ENCODE measurements at regions not wholly inside any gene's neighbourhood (a gene's known extent, or its start where the extent isn't known, plus 50 kb on each side); places are given as distances from the start of the nearest gene placed in this dataset.
"Not testable (repeated sequence)": the region's sequence is repeated elsewhere in the genome, so short reads cannot be mapped to it uniquely, and the experiment has no call there.

- no peak for TF ChIP-seq SUZ12 (IDR thresholded peaks at IDR 0.05; ENCODE audit: extremely low read depth, insufficient read depth, insufficient read length)
- no peak for TF ChIP-seq YY1 (IDR thresholded peaks at IDR 0.05; ENCODE audit: insufficient read depth, insufficient read length)
- DNase-seq (ENCODE audit: low read depth, low spot score) = no peak
- no peaks in the 10 kb centered on the region for H3K36me3 ChIP-seq (ENCODE audit: insufficient read depth, insufficient read length, low read length)
- H3K4me1 ChIP-seq (ENCODE audit: insufficient read depth, insufficient read length) = no peaks in the 10 kb centered on the region
- no peaks in the 10 kb centered on the region for H3K9me3 ChIP-seq (ENCODE audit: insufficient read depth, low read length)
- H3K4me3 ChIP-seq (ENCODE audit: insufficient read length, low read depth) = no peak overlapping the region
- H3K9ac ChIP-seq (ENCODE audit: insufficient read length, low read depth) = no peak overlapping the region
- no peaks in the 10 kb centered on the region for H3K27me3 ChIP-seq (ENCODE audit: insufficient read depth, insufficient read length)
Observed at GRCh38 chrX:42220666-42221065, 297.3 kb upstream of the CASK start.

- Histone ChIP-seq H3K9ac (ENCODE audit: insufficient read length, low read depth) (no peak overlapping the region), H3K36me3 (ENCODE audit: insufficient read depth, insufficient read length, low read length) (no peaks in the 10 kb centered on the region), H3K4me1 (ENCODE audit: insufficient read depth, insufficient read length) (no peaks in the 10 kb centered on the region), H3K4me3 (ENCODE audit: insufficient read length, low read depth) (no peak overlapping the region), H3K27me3 (ENCODE audit: insufficient read depth, insufficient read length) (no peaks in the 10 kb centered on the region), H3K9me3 (ENCODE audit: insufficient read depth, low read length) (no peaks in the 10 kb centered on the region)
- DNase-seq (ENCODE audit: low read depth, low spot score) = no peak
- TF ChIP-seq ZNF274 (IDR thresholded peaks at IDR 0.05; ENCODE audit: low read depth, low read length) (no peak), SUZ12 (IDR thresholded peaks at IDR 0.05; ENCODE audit: extremely low read depth, insufficient read depth, insufficient read length) (no peak), YY1 (IDR thresholded peaks at IDR 0.05; ENCODE audit: insufficient read depth, insufficient read length) (no peak)
Observed at GRCh38 chrX:42220083-42220482, 296.7 kb upstream of the CASK start.

- no peaks in the 10 kb centered on the region for H3K9me3 ChIP-seq (ENCODE audit: insufficient read depth, low read length)
- H3K4me1 ChIP-seq (ENCODE audit: insufficient read depth, insufficient read length) = no peaks in the 10 kb centered on the region
- H3K27me3 ChIP-seq (ENCODE audit: insufficient read depth, insufficient read length) = no peaks in the 10 kb centered on the region
- H3K36me3 ChIP-seq (ENCODE audit: insufficient read depth, insufficient read length, low read length) = no peaks in the 10 kb centered on the region
- no peak overlapping the region for H3K9ac ChIP-seq (ENCODE audit: insufficient read length, low read depth)
- no peak for DNase-seq (ENCODE audit: low read depth, low spot score)
- no peak overlapping the region for H3K4me3 ChIP-seq (ENCODE audit: insufficient read length, low read depth)
- TF ChIP-seq ZNF274 (IDR thresholded peaks at IDR 0.05; ENCODE audit: low read depth, low read length) = no peak
- TF ChIP-seq YY1 (IDR thresholded peaks at IDR 0.05; ENCODE audit: insufficient read depth, insufficient read length) = no peak
- no peak for TF ChIP-seq SUZ12 (IDR thresholded peaks at IDR 0.05; ENCODE audit: extremely low read depth, insufficient read depth, insufficient read length)
Observed at GRCh38 chrX:42219231-42219630, 295.9 kb upstream of the CASK start.

GRCh38 chrX:42195506-42195905, 272.2 kb upstream of the CASK start:
- Histone ChIP-seq H3K36me3 (ENCODE audit: insufficient read depth, insufficient read length, low read length) (no peaks in the 10 kb centered on the region), H3K4me3 (ENCODE audit: insufficient read length, low read depth) (no peak overlapping the region), H3K9ac (ENCODE audit: insufficient read length, low read depth) (no peak overlapping the region), H3K4me1 (ENCODE audit: insufficient read depth, insufficient read length) (no peaks in the 10 kb centered on the region), H3K9me3 (ENCODE audit: insufficient read depth, low read length) (no peaks in the 10 kb centered on the region), H3K27me3 (ENCODE audit: insufficient read depth, insufficient read length) (no peaks in the 10 kb centered on the region)
- no peak for TF ChIP-seq YY1 (IDR thresholded peaks at IDR 0.05; ENCODE audit: insufficient read depth, insufficient read length)
- no peak for TF ChIP-seq ZNF274 (IDR thresholded peaks at IDR 0.05; ENCODE audit: low read depth, low read length)
- no peak for TF ChIP-seq SUZ12 (IDR thresholded peaks at IDR 0.05; ENCODE audit: extremely low read depth, insufficient read depth, insufficient read length)
- DNase-seq (ENCODE audit: low read depth, low spot score) = no peak

- Histone ChIP-seq H3K4me1 (ENCODE audit: insufficient read depth, insufficient read length) (peaks cover 6% of the 10 kb centered on the region), H3K9me3 (ENCODE audit: insufficient read depth, low read length) (no peaks in the 10 kb centered on the region), H3K4me3 (ENCODE audit: insufficient read length, low read depth) (no peak overlapping the region), H3K36me3 (ENCODE audit: insufficient read depth, insufficient read length, low read length) (no peaks in the 10 kb centered on the region), H3K9ac (ENCODE audit: insufficient read length, low read depth) (no peak overlapping the region), H3K27me3 (ENCODE audit: insufficient read depth, insufficient read length) (no peaks in the 10 kb centered on the region)
- DNase-seq (ENCODE audit: low read depth, low spot score) = no peak
- TF ChIP-seq ZNF274 (IDR thresholded peaks at IDR 0.05; ENCODE audit: low read depth, low read length) (no peak), YY1 (IDR thresholded peaks at IDR 0.05; ENCODE audit: insufficient read depth, insufficient read length) (no peak), SUZ12 (IDR thresholded peaks at IDR 0.05; ENCODE audit: extremely low read depth, insufficient read depth, insufficient read length) (no peak)
Observed at GRCh38 chrX:42189576-42189975, 266.2 kb upstream of the CASK start.

GRCh38 chrX:42188730-42189129, 265.4 kb upstream of the CASK start:
- no peak for DNase-seq (ENCODE audit: low read depth, low spot score)
- no peaks in the 10 kb centered on the region for H3K36me3 ChIP-seq (ENCODE audit: insufficient read depth, insufficient read length, low read length)
- no peaks in the 10 kb centered on the region for H3K27me3 ChIP-seq (ENCODE audit: insufficient read depth, insufficient read length)

GRCh38 chrX:42176789-42177188, 253.4 kb upstream of the CASK start:
- Histone ChIP-seq H3K27me3 (ENCODE audit: insufficient read depth, insufficient read length) (no peaks in the 10 kb centered on the region), H3K36me3 (ENCODE audit: insufficient read depth, insufficient read length, low read length) (no peaks in the 10 kb centered on the region), H3K4me3 (ENCODE audit: insufficient read length, low read depth) (no peak overlapping the region), H3K4me1 (ENCODE audit: insufficient read depth, insufficient read length) (no peaks in the 10 kb centered on the region), H3K9ac (ENCODE audit: insufficient read length, low read depth) (no peak overlapping the region), H3K9me3 (ENCODE audit: insufficient read depth, low read length) (no peaks in the 10 kb centered on the region)
- no peak for DNase-seq (ENCODE audit: low read depth, low spot score)
- no peak for TF ChIP-seq SUZ12 (IDR thresholded peaks at IDR 0.05; ENCODE audit: extremely low read depth, insufficient read depth, insufficient read length)
- TF ChIP-seq YY1 (IDR thresholded peaks at IDR 0.05; ENCODE audit: insufficient read depth, insufficient read length) = no peak
- no peak for TF ChIP-seq ZNF274 (IDR thresholded peaks at IDR 0.05; ENCODE audit: low read depth, low read length)

More at GRCh38 chrX:42188730-42189129, 265.4 kb upstream of the CASK start:
- Histone ChIP-seq H3K9me3 (ENCODE audit: insufficient read depth, low read length) (no peaks in the 10 kb centered on the region), H3K9ac (ENCODE audit: insufficient read length, low read depth) (no peak overlapping the region), H3K4me1 (ENCODE audit: insufficient read depth, insufficient read length) (peaks cover 6% of the 10 kb centered on the region), H3K4me3 (ENCODE audit: insufficient read length, low read depth) (no peak overlapping the region)
- TF ChIP-seq SUZ12 (IDR thresholded peaks at IDR 0.05; ENCODE audit: extremely low read depth, insufficient read depth, insufficient read length) = no peak
- TF ChIP-seq YY1 (IDR thresholded peaks at IDR 0.05; ENCODE audit: insufficient read depth, insufficient read length) = no peak
- no peak for TF ChIP-seq ZNF274 (IDR thresholded peaks at IDR 0.05; ENCODE audit: low read depth, low read length)

- Histone ChIP-seq H3K9ac (ENCODE audit: insufficient read length, low read depth) (no peak overlapping the region), H3K36me3 (ENCODE audit: insufficient read depth, insufficient read length, low read length) (no peaks in the 10 kb centered on the region), H3K27me3 (ENCODE audit: insufficient read depth, insufficient read length) (no peaks in the 10 kb centered on the region), H3K9me3 (ENCODE audit: insufficient read depth, low read length) (no peaks in the 10 kb centered on the region), H3K4me3 (ENCODE audit: insufficient read length, low read depth) (no peak overlapping the region), H3K4me1 (ENCODE audit: insufficient read depth, insufficient read length) (no peaks in the 10 kb centered on the region)
- no peak for DNase-seq (ENCODE audit: low read depth, low spot score)
- TF ChIP-seq ZNF274 (IDR thresholded peaks at IDR 0.05; ENCODE audit: low read depth, low read length) (no peak), SUZ12 (IDR thresholded peaks at IDR 0.05; ENCODE audit: extremely low read depth, insufficient read depth, insufficient read length) (no peak), YY1 (IDR thresholded peaks at IDR 0.05; ENCODE audit: insufficient read depth, insufficient read length) (no peak)
Observed at GRCh38 chrX:42175843-42176242, 252.5 kb upstream of the CASK start.

- H3K4me1 ChIP-seq (ENCODE audit: insufficient read depth, insufficient read length); H3K36me3 ChIP-seq (ENCODE audit: insufficient read depth, insufficient read length, low read length); H3K27me3 ChIP-seq (ENCODE audit: insufficient read depth, insufficient read length); H3K9ac ChIP-seq (ENCODE audit: insufficient read length, low read depth); H3K9me3 ChIP-seq (ENCODE audit: insufficient read depth, low read length); H3K4me3 ChIP-seq (ENCODE audit: insufficient read length, low read depth); DNase-seq (ENCODE audit: low read depth, low spot score): not testable (repeated sequence)
Observed at GRCh38 chrX:42157923-42158322, 234.6 kb upstream of the CASK start.

All from NT2/D1 (cell line).